HG03558 (cell line): ENCODE measurements at regions not wholly inside any gene's neighbourhood (a gene's known extent, or its start where the extent isn't known, plus 50 kb on each side); places are given as distances from the start of the nearest gene placed in this dataset.

Experiments used
- ATAC-seq: cut with Tn5 transposase; IDR thresholded peaks from one replicate; pipeline ENCODE4 v1.9.1; 2021; ENCODE audit warnings: moderate number of reproducible peaks; ENCODE audit not compliant: unreplicated experiment; ENCODE audit errors: extremely low read depth

DNA sequence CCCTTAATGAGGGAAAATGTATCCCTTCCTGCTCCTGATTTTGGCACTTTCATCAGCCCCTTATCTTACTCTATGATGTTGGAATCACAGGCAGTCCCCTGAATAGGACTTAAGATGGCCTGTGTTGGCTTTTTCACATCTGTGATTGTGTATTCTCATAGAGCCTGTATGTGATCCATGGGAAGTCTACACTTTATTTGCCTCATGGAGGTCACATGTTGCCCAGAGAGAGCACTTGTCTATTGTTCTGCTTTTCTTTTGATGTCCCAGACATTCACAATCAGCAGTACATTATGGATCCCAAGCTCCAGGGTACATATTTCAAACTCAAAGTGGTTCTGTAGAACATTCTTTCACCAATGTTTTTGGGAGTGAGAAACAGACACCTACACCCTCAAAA lies 885.2 kb upstream of the ADGRL2 start:
- ATAC-seq: no peak

GRCh38 chr1:80910426-80910825 lies 890.3 kb upstream of the ADGRL2 start:
- ATAC-seq: no peak

- no peak for ATAC-seq
These were observed 891.5 kb upstream of the ADGRL2 start for GRCh38 chr1:80909172-80909784.

GRCh38 chr1:80896781-80897356 lies 903.9 kb upstream of the ADGRL2 start:
- ATAC-seq: no peak

- ATAC-seq: no peak
These were observed 905.8 kb upstream of the ADGRL2 start for GRCh38 chr1:80894921-80895320.

DNA sequence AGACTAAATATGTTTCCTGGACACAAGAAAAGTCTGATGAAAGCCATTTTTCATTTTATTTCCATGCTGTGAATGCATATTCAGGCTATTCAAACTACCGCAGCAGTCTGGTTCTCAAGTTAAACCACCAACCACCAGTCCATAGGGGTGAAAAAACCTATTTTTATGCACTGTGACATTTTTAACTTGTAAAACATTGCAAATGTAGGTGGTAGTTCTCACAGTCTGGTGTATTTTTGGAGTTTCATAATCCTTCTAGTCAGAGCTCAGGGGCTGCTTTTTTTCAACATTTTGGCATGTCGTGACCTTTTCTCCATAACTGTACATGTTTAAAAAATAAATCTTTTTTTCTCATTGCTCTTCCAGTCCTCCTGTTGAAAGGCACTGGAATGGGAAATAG lies 907.6 kb upstream of the ADGRL2 start:
- ATAC-seq: no peak

GRCh38 chr1:80892539-80892938 lies 908.2 kb upstream of the ADGRL2 start:
- no peak for ATAC-seq

DNA sequence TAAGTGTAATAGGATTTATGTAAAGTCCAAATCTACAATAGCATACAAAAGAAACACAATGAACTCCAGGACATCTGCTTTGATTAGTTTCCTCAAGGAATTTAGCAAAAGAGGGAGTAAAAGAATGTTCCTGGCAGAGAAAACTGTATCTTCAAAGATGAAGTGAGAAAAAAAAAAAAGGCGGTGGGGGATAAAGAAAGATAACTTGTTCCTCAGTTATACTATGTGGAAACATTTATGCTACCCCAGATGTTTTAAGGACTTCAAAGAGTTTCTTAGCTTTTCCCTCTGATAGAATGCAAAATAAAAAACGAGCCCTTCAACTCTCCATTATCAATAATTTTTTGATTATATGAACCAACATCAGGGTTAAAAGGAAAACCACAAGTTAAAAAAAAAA lies 908.9 kb upstream of the ADGRL2 start:
- no peak for ATAC-seq

DNA sequence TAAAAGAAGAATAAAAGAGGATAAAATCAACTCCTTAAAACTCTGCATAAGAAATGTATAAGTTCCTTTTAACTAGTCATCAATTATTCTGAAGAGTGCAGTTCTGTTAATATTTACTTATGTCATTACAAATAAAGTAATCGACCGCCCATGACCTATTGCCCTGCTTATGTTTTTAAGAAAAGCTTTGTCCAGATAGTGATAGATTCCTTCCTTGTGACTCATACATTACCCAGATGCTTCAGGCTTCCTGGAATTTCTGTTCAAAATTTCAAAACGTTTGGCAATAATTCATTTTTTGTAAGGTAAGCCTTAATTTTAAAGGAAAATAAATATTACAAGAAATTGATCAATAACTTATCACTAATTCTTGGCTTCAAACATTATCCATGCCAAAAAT lies 918.2 kb upstream of the ADGRL2 start:
- ATAC-seq: no peak

- no peak for ATAC-seq
These were observed 922.4 kb upstream of the ADGRL2 start for GRCh38 chr1:80878343-80878742.

DNA sequence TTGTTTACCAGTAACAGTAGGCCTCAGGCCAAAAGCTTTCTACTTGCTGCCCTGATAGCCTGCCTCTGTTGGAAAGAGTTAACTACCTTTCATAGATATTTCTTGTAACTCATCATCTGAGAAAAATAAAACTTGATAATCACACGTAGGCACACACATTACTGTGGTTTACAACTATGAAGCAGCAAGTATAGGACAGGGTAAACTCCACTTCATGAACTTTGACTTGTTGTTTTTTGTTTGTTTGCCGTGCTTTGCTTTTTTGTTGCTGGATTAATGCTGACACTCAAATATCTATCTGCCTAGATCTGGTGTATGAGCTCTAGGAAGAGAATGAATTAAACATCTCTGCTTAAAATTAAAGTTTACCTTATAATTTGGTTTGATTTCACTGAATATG lies 924.7 kb upstream of the ADGRL2 start:
- no peak for ATAC-seq

DNA sequence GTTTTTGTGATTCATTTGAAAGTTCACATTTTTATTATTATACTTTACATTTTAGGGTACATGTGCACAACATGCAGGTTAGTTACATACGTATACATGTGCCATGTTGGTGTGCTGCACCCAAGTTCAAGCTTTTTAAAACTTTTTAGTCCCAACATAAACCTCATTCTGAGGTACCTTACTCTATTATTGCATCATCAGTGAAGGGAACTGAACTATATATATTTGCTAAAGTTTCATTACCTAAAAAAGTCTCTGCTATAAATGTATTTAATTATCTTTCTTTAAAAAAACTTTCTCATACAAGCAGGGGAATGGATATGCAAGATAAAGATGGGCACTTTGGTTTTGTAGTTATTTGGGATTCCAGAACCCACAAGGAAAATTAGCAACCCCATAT lies 931.4 kb upstream of the ADGRL2 start:
- no peak for ATAC-seq

DNA sequence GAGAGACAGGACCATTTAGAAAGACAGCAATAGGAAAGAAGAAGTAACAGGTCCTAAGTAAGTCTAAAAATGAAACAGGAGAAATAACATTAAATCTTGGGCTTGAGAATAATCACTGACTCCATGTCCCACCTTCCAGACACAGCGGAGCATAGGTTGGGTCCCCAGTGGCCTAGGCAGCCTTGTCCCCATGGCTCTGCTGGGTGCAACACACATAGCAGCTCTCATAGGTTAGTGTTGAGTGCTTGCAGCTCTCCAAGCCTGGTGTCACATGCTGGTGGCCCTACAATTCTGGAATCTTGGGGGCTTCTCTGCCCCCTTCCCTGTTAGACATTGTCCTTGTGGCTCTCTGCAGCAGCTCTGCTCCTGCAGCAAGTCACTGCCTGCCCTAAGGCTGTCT lies 952.8 kb upstream of the ADGRL2 start:
- no peak for ATAC-seq

GRCh38 chr1:80846966-80847365 lies 953.8 kb upstream of the ADGRL2 start:
- no peak for ATAC-seq

- ATAC-seq: no peak
These were observed 957.9 kb upstream of the ADGRL2 start for GRCh38 chr1:80842796-80843195.

DNA sequence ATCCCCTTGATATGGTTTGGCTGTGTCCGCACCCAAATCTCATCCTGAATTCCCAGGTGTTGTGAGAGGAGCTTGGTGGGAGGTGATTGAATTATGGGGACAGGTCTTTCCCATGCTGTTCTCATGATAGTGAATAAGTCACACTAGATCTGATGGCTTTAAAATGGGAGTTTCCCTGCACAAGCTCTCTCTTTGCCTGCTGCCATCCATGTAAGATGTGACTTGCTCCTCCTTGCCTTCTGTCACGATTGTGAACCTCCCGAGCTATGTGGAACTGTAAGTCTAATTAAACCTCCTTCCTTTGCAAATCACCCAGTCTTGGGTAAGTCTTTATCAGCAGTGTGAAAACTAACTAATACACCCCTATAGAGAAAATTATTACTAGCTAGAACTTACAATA lies 959.5 kb upstream of the ADGRL2 start:
- ATAC-seq: no peak

GRCh38 chr1:80837066-80837465 lies 963.7 kb upstream of the ADGRL2 start:
- no peak for ATAC-seq

GRCh38 chr1:80836505-80836904 lies 964.2 kb upstream of the ADGRL2 start:
- no peak for ATAC-seq

- ATAC-seq: no peak
These were observed 973.1 kb upstream of the ADGRL2 start for GRCh38 chr1:80827666-80828065.

GRCh38 chr1:80825067-80825466 lies 975.7 kb upstream of the ADGRL2 start:
- ATAC-seq: no peak

DNA sequence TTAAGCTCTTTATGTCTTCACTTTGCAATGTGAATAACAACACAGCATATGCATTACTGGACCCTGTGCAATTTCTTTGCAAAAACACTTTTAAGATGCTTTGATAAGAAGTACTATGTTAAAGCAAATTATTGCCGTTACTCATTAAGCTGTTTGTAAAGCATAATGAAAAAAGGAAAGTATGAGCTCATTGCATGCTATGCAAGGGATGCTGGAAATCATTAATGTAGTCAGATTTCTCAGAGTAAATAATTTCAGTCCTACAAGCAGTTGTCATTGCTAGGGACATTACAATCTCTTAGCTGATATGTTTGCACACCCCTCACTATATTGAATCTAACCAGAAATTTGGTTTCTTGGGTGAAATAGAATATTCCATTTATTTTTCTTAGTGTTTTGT lies 982.5 kb upstream of the ADGRL2 start:
- no peak for ATAC-seq

- no peak for ATAC-seq
These were observed 992.8 kb upstream of the ADGRL2 start for GRCh38 chr1:80807981-80808380.

DNA sequence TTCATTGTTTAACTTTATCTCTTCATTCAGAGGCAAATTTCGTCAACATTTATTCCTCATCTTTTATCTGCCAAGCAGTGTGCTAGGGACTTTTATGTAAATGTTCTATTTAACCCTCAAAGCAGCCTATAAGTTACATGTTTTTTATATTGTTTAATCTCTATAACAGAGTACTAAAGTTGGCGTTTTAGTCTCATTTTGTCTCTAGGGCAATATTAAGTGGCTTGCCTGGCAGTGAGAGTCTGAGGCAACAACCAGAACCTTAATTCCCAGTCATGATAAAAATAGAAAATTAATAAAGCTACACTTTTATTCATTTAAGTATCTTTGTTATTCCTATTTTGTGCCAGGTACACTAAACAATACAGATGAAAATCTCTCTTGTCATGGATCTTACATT lies 994.3 kb upstream of the ADGRL2 start:
- ATAC-seq: no peak
